ENCODE measurements at regions not wholly inside any gene's neighbourhood (a gene's known extent, or its start where the extent isn't known, plus 50 kb on each side); places are given as distances from the start of the nearest gene placed in this dataset.

- H3K27me3 Mint-ChIP-seq (ENCODE audit: unreplicated experiment) = peaks cover 55% of the 10 kb centered on the region
- DNase-seq = no peak
- no peak for TF ChIP-seq CTCF (IDR thresholded peaks at IDR 0.05; ENCODE audit: unreplicated experiment)
- CTCF ChIA-PET = no interaction called here
- H3K36me3 Mint-ChIP-seq (ENCODE audit: insufficient read depth, unreplicated experiment) = no peaks in the 10 kb centered on the region
- H3K27ac Mint-ChIP-seq (ENCODE audit: unreplicated experiment) = no peak overlapping the region
- H3K4me1 Mint-ChIP-seq (ENCODE audit: low read depth, unreplicated experiment) = no peaks in the 10 kb centered on the region
- H3K4me3 Mint-ChIP-seq (ENCODE audit: low read depth, unreplicated experiment) = no peak overlapping the region
- intact Hi-C loops (cut with micrococcal nuclease; ENCODE audit: unreplicated experiment) = no loop called here
- H3K9me3 Mint-ChIP-seq (ENCODE audit: low read depth, unreplicated experiment) = no peaks in the 10 kb centered on the region
- no TSS peak for BruUV-seq (replicated peaks)
Observed at GRCh38 chr1:184262109-184262508, 124.7 kb upstream of the C1orf21 start.

- DNase-seq = no peak
- Mint-ChIP-seq H3K27me3 (ENCODE audit: unreplicated experiment) (peaks cover 21% of the 10 kb centered on the region), H3K27ac (ENCODE audit: unreplicated experiment) (no peak overlapping the region), H3K4me3 (ENCODE audit: low read depth, unreplicated experiment) (no peak overlapping the region), H3K36me3 (ENCODE audit: insufficient read depth, unreplicated experiment) (no peaks in the 10 kb centered on the region), H3K4me1 (ENCODE audit: low read depth, unreplicated experiment) (peaks cover 5% of the 10 kb centered on the region), H3K9me3 (ENCODE audit: low read depth, unreplicated experiment) (no peaks in the 10 kb centered on the region)
- CTCF ChIA-PET = no interaction called here
- no TSS peak for BruUV-seq (replicated peaks)
- TF ChIP-seq CTCF (IDR thresholded peaks at IDR 0.05; ENCODE audit: unreplicated experiment) = no peak
- intact Hi-C loops (cut with micrococcal nuclease; ENCODE audit: unreplicated experiment) = no loop called here
Observed at GRCh38 chr1:184267747-184268146, 119.1 kb upstream of the C1orf21 start.

GRCh38 chr1:184270556-184270955 is 116.3 kb upstream of the C1orf21 start:
- DNase-seq = no peak
- Mint-ChIP-seq H3K4me3 (ENCODE audit: low read depth, unreplicated experiment) (no peak overlapping the region), H3K27me3 (ENCODE audit: unreplicated experiment) (no peaks in the 10 kb centered on the region), H3K4me1 (ENCODE audit: low read depth, unreplicated experiment) (peaks cover 8% of the 10 kb centered on the region), H3K9me3 (ENCODE audit: low read depth, unreplicated experiment) (no peaks in the 10 kb centered on the region), H3K36me3 (ENCODE audit: insufficient read depth, unreplicated experiment) (no peaks in the 10 kb centered on the region), H3K27ac (ENCODE audit: unreplicated experiment) (no peak overlapping the region)
- no peak for TF ChIP-seq CTCF (IDR thresholded peaks at IDR 0.05; ENCODE audit: unreplicated experiment)
- BruUV-seq (replicated peaks) = no TSS peak
- CTCF ChIA-PET = no interaction called here
- intact Hi-C loops (cut with micrococcal nuclease; ENCODE audit: unreplicated experiment) = no loop called here

GRCh38 chr1:184272175-184272866 is 114.5 kb upstream of the C1orf21 start:
- no TSS peak for BruUV-seq (replicated peaks)
- Mint-ChIP-seq H3K4me3 (ENCODE audit: low read depth, unreplicated experiment) (no peak overlapping the region), H3K4me1 (ENCODE audit: low read depth, unreplicated experiment) (peaks cover 8% of the 10 kb centered on the region), H3K36me3 (ENCODE audit: insufficient read depth, unreplicated experiment) (no peaks in the 10 kb centered on the region), H3K9me3 (ENCODE audit: low read depth, unreplicated experiment) (no peaks in the 10 kb centered on the region), H3K27ac (ENCODE audit: unreplicated experiment) (no peak overlapping the region), H3K27me3 (ENCODE audit: unreplicated experiment) (no peaks in the 10 kb centered on the region)
- no peak for DNase-seq
- intact Hi-C loops (cut with micrococcal nuclease; ENCODE audit: unreplicated experiment) = no loop called here
- CTCF ChIA-PET = no interaction called here
- no peak for TF ChIP-seq CTCF (IDR thresholded peaks at IDR 0.05; ENCODE audit: unreplicated experiment)

Measured in Calu3 (cell line).